ENCODE measurements at regions not wholly inside any gene's neighbourhood (a gene's known extent, or its start where the extent isn't known, plus 50 kb on each side); places are given as distances from the start of the nearest gene placed in this dataset.

GRCh38 chr17:15090533-15090932 is 174.6 kb downstream of the PMP22 start:
- TF ChIP-seq CTCF (IDR thresholded peaks at IDR 0.05) (no peak), E2F1 (CRISPR knock-in tag; IDR thresholded peaks at IDR 0.05) (no peak), SMAD3 (CRISPR knock-in tag; IDR thresholded peaks at IDR 0.05; ENCODE audit: borderline replicate concordance) (no peak), NR3C1 (CRISPR knock-in tag; conservative IDR thresholded peaks at IDR 0.05; ENCODE audit: low read depth) (no peak)

All from WTC11 (cell line).